RWPE2 (cell line): ENCODE measurements at regions not wholly inside any gene's neighbourhood (a gene's known extent, or its start where the extent isn't known, plus 50 kb on each side); places are given as distances from the start of the nearest gene placed in this dataset.

Source experiments
- ATAC-seq: fragments of 200-7000 bp; cut with Tn5 transposase; 3 replicates; pipeline ENCODE4 v1.9.1; 2021; ENCODE audit warnings: low read depth
- DNase-seq: peaks from one replicate; pipeline ENCODE4 v3.0.0-alpha.2; 2020; ENCODE audit warnings: low spot score
- H3K27ac ChIP-seq: fragments of 450-650 bp; 2 replicates; pipeline ENCODE4 v1.5.1; 2017; ENCODE audit warnings: mild to moderate bottlenecking; ENCODE audit not compliant: poor library complexity, severe bottlenecking
- H3K27me3 ChIP-seq: fragments of 250-450 bp; sonication (Bioruptor Pico); 2 replicates; pipeline ENCODE4 v1.5.1; 2021; ENCODE audit warnings: mild to moderate bottlenecking, moderate library complexity; ENCODE audit not compliant: insufficient read depth, poor library complexity, severe bottlenecking
- H3K36me3 ChIP-seq: fragments of 250-450 bp; sonication (Bioruptor Pico); 2 replicates; pipeline ENCODE4 v1.5.1; 2020; ENCODE audit warnings: low read depth, mild to moderate bottlenecking, moderate library complexity
- H3K4me1 ChIP-seq: fragments of 250-450 bp; sonication (Bioruptor Pico); 2 replicates; pipeline ENCODE4 v1.5.1; 2021; ENCODE audit warnings: mild to moderate bottlenecking, moderate library complexity; ENCODE audit not compliant: insufficient read depth, poor library complexity, severe bottlenecking
- H3K4me3 ChIP-seq: fragments of 250-450 bp; sonication (Bioruptor Pico); 2 replicates; pipeline ENCODE4 v1.5.1; 2021; ENCODE audit warnings: mild to moderate bottlenecking, moderate library complexity; ENCODE audit not compliant: severe bottlenecking
- H3K9me3 ChIP-seq: fragments of 250-450 bp; sonication (Bioruptor Pico); 2 replicates; pipeline ENCODE4 v1.5.1; 2021; ENCODE audit warnings: mild to moderate bottlenecking, moderate library complexity; ENCODE audit not compliant: severe bottlenecking
- TF ChIP-seq, protein P1 (sequence below): fragments of 450-650 bp; IDR thresholded peaks from one replicate; pipeline ENCODE4 v1.5.1; 2017; ENCODE audit warnings: mild to moderate bottlenecking, moderate library complexity; ENCODE audit not compliant: poor library complexity, severe bottlenecking

- H3K36me3 ChIP-seq: peaks cover 12% of the 10 kb centered on the region
- no peaks in the 10 kb centered on the region for H3K9me3 ChIP-seq
- peak; percentile 91 for ATAC-seq
- TF ChIP-seq, protein P1, sequence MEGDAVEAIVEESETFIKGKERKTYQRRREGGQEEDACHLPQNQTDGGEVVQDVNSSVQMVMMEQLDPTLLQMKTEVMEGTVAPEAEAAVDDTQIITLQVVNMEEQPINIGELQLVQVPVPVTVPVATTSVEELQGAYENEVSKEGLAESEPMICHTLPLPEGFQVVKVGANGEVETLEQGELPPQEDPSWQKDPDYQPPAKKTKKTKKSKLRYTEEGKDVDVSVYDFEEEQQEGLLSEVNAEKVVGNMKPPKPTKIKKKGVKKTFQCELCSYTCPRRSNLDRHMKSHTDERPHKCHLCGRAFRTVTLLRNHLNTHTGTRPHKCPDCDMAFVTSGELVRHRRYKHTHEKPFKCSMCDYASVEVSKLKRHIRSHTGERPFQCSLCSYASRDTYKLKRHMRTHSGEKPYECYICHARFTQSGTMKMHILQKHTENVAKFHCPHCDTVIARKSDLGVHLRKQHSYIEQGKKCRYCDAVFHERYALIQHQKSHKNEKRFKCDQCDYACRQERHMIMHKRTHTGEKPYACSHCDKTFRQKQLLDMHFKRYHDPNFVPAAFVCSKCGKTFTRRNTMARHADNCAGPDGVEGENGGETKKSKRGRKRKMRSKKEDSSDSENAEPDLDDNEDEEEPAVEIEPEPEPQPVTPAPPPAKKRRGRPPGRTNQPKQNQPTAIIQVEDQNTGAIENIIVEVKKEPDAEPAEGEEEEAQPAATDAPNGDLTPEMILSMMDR: no peak
- H3K27me3 ChIP-seq: no peaks in the 10 kb centered on the region
- peaks cover 35% of the 10 kb centered on the region for H3K4me1 ChIP-seq
- H3K4me3 ChIP-seq: peak overlapping the region; percentile 46
- peak overlapping the region; percentile 86 for H3K27ac ChIP-seq
- peak; percentile 69 for DNase-seq
Measured at GRCh38 chr10:6737080-6737641, 157.1 kb upstream of the PRKCQ start.

DNA sequence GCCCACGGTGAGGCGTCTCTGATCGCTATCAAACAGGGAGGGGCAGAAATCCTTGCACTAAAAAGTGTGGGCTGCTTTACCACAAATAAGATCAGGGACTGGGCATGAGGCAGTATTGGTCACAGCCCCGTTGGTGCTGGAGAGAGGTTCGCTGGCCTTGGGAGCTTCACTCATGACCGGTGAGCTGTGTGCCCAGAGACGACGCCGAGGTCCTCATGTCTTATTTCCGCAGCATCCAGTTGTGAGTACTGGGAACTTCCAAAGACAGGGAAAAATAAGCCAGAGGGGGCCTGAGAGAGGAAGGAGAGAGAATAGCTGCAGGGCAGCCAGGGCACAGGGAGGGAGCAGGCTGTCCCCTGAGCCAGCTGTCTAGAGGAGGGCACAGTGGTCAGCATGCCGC lies 154.2 kb upstream of the PRKCQ start:
- H3K27me3 ChIP-seq: no peaks in the 10 kb centered on the region
- no peak for DNase-seq
- no peak overlapping the region for H3K4me3 ChIP-seq
- no peak overlapping the region for H3K27ac ChIP-seq
- no peak for ATAC-seq
- no peaks in the 10 kb centered on the region for H3K9me3 ChIP-seq
- TF ChIP-seq, protein P1: no peak
- peaks cover 21% of the 10 kb centered on the region for H3K4me1 ChIP-seq
- H3K36me3 ChIP-seq: peaks cover 7% of the 10 kb centered on the region

GRCh38 chr10:6729861-6730344 lies 149.8 kb upstream of the PRKCQ start:
- TF ChIP-seq, protein P1: no peak
- Histone ChIP-seq H3K9me3 (no peaks in the 10 kb centered on the region), H3K27me3 (no peaks in the 10 kb centered on the region), H3K4me3 (no peak overlapping the region), H3K27ac (peak overlapping the region; percentile 64), H3K36me3 (no peaks in the 10 kb centered on the region), H3K4me1 (peaks cover 16% of the 10 kb centered on the region)
- ATAC-seq: no peak
- DNase-seq: no peak

- TF ChIP-seq, protein P1: no peak
- H3K36me3 ChIP-seq: no peaks in the 10 kb centered on the region
- ATAC-seq (peak; percentile 98), DNase-seq (peak; percentile 72)
- peaks cover 16% of the 10 kb centered on the region for H3K4me1 ChIP-seq
- no peaks in the 10 kb centered on the region for H3K27me3 ChIP-seq
- no peak overlapping the region for H3K4me3 ChIP-seq
- peak overlapping the region; percentile 64 for H3K27ac ChIP-seq
- no peaks in the 10 kb centered on the region for H3K9me3 ChIP-seq
Measured at GRCh38 chr10:6729071-6729774, 149.1 kb upstream of the PRKCQ start.

DNA sequence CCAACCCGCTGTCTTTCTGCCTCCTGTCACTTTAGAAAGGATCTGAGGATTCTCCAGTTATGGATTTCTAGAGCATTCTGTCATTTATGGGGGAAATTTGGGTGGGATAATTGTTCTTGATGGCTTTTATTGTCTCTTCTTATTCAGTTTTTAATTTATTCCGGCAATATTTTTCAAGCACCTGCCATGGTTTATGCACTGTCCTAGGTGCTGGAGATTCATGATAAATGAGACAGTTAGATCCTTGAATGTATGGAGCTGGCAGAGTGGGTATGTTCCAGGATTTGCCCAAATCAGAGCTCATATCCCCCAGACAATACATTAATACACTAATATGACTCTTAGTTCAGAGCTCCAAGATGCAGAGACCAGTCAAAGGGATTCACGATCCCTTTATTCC lies 146.8 kb upstream of the PRKCQ start:
- no peak overlapping the region for H3K27ac ChIP-seq
- H3K9me3 ChIP-seq: no peaks in the 10 kb centered on the region
- DNase-seq (no peak), ATAC-seq (no peak)
- H3K36me3 ChIP-seq: no peaks in the 10 kb centered on the region
- H3K27me3 ChIP-seq: no peaks in the 10 kb centered on the region
- TF ChIP-seq, protein P1: no peak
- H3K4me3 ChIP-seq: no peak overlapping the region
- peaks cover 30% of the 10 kb centered on the region for H3K4me1 ChIP-seq
